ENCODE measurements at regions not wholly inside any gene's neighbourhood (a gene's known extent, or its start where the extent isn't known, plus 50 kb on each side); places are given as distances from the start of the nearest gene placed in this dataset.

DNA sequence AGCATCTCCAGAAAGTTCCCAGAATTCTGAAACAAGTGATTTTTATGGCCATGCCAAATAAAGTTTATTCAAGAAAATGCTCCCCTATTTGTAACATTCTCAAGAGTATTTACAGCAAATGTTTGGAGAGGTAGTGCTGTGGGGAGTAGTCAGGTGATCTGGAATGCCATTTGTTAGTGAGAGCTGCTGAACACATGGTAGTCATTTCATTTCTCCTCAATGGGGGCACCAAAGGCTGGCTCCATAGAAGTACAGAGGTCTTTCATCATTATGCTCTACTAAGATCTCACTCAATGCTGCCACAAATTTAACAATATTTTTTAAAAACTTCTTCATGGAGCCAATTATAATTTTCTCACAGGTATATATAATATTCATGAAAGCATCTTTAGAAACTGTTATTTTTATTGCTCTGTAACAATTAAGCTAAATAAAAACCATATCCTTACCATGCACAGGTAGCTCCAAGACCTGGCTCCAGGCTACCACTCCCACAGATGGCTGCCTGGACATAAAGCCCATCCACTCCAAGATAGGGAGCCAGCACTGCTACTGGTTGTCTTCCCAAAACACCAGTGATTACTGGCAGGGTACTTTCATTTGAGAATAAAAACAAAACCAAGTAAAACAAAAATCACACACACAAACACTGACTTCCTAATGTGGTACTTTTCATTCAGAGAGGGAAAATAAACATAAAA is 200.8 kb downstream of the PLK2 start:
- Histone ChIP-seq H3K9me3 (ENCODE audit: low read depth, low read length, poor library complexity, severe bottlenecking) (no peaks in the 10 kb centered on the region), H3K27me3 (replicated peaks; ENCODE audit: insufficient read depth, low read depth, low read length, poor library complexity) (no peaks in the 10 kb centered on the region), H3K36me3 (ENCODE audit: insufficient read depth, low read length, poor library complexity, severe bottlenecking) (no peaks in the 10 kb centered on the region), H3K27ac (ENCODE audit: low read depth, low read length, poor library complexity, severe bottlenecking) (no peak overlapping the region), H3K4me1 (ENCODE audit: insufficient read depth, low read length, poor library complexity, severe bottlenecking) (no peaks in the 10 kb centered on the region), H3K4me3 (ENCODE audit: low read depth, low read length, poor library complexity, severe bottlenecking) (no peak overlapping the region)
- ChIA-PET CTCF (no interaction called here), POLR2A (ENCODE audit: low non-redundant PET) (interaction anchor here (0.7 kb wide), 1 partner anchor 202 kb away, joined by 5 read pairs; no protein-coding TSS in a partner anchor)
- TF ChIP-seq, protein P1, sequence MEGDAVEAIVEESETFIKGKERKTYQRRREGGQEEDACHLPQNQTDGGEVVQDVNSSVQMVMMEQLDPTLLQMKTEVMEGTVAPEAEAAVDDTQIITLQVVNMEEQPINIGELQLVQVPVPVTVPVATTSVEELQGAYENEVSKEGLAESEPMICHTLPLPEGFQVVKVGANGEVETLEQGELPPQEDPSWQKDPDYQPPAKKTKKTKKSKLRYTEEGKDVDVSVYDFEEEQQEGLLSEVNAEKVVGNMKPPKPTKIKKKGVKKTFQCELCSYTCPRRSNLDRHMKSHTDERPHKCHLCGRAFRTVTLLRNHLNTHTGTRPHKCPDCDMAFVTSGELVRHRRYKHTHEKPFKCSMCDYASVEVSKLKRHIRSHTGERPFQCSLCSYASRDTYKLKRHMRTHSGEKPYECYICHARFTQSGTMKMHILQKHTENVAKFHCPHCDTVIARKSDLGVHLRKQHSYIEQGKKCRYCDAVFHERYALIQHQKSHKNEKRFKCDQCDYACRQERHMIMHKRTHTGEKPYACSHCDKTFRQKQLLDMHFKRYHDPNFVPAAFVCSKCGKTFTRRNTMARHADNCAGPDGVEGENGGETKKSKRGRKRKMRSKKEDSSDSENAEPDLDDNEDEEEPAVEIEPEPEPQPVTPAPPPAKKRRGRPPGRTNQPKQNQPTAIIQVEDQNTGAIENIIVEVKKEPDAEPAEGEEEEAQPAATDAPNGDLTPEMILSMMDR (conservative IDR thresholded peaks at IDR 0.05; ENCODE audit: low read depth, low read length) = no peak
- TF ChIP-seq EZH2 (IDR thresholded peaks at IDR 0.05; ENCODE audit: borderline replicate concordance, low read depth, low read length, poor library complexity, severe bottlenecking) = no peak
- intact Hi-C loops (cut with micrococcal nuclease; ENCODE audit: unreplicated experiment) = no loop called here
- BruUV-seq (replicated peaks) = no TSS peak
- no peak for DNase-seq (ENCODE audit: low spot score)

DNA sequence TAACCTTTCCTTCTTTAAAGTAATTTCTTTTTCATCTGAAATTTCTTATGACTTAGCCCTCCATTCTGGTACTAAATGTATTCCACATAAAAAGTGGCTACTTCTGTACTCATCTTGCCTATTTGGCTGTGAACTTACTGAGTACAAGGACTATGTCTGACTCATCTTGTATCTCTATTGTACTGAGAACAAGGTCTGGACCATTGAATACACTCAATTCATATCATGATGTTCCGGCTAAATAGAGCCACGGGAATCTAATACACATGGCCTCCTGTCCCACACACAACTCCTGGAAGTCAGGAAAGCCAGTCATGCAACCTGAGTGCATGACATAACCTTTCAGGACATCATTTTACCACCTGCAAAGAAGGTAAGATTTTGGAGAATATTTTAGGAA is 203.9 kb downstream of the PLK2 start:
- no peaks in the 10 kb centered on the region for H3K27me3 ChIP-seq (replicated peaks; ENCODE audit: insufficient read depth, low read depth, low read length, poor library complexity)
- POLR2A ChIA-PET (ENCODE audit: low non-redundant PET) = no interaction called here
- H3K4me1 ChIP-seq (ENCODE audit: insufficient read depth, low read length, poor library complexity, severe bottlenecking) = no peaks in the 10 kb centered on the region
- CTCF ChIA-PET = no interaction called here
- intact Hi-C loops (cut with micrococcal nuclease; ENCODE audit: unreplicated experiment) = no loop called here
- no peaks in the 10 kb centered on the region for H3K36me3 ChIP-seq (ENCODE audit: insufficient read depth, low read length, poor library complexity, severe bottlenecking)
- no peaks in the 10 kb centered on the region for H3K9me3 ChIP-seq (ENCODE audit: low read depth, low read length, poor library complexity, severe bottlenecking)
- no peak for DNase-seq (ENCODE audit: low spot score)
- BruUV-seq (replicated peaks) = no TSS peak
- H3K4me3 ChIP-seq (ENCODE audit: low read depth, low read length, poor library complexity, severe bottlenecking) = no peak overlapping the region
- no peak for TF ChIP-seq EZH2 (IDR thresholded peaks at IDR 0.05; ENCODE audit: borderline replicate concordance, low read depth, low read length, poor library complexity, severe bottlenecking)
- TF ChIP-seq, protein P1 (conservative IDR thresholded peaks at IDR 0.05; ENCODE audit: low read depth, low read length) = no peak
- no peak overlapping the region for H3K27ac ChIP-seq (ENCODE audit: low read depth, low read length, poor library complexity, severe bottlenecking)

DNA sequence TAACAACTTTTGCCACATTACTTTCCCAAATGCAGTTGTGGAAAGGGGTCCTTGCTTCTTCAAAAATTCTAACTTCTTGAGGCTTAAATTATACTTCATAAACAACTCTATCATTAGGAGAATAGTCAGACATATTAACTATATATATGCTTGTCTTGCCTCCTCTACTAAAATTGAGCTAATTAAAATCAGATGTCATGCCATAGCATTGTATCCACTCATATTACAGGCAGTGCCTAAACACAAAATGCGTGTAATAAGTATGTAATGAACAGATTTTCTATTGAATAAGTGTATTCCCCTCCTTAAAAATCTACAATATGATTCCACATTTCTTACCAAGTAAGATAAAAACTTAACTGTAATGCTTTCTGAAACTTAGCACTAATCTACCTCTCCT is 204.5 kb downstream of the PLK2 start:
- ChIA-PET CTCF (no interaction called here), POLR2A (ENCODE audit: low non-redundant PET) (no interaction called here)
- Histone ChIP-seq H3K4me1 (ENCODE audit: insufficient read depth, low read length, poor library complexity, severe bottlenecking) (no peaks in the 10 kb centered on the region), H3K9me3 (ENCODE audit: low read depth, low read length, poor library complexity, severe bottlenecking) (no peaks in the 10 kb centered on the region), H3K27me3 (replicated peaks; ENCODE audit: insufficient read depth, low read depth, low read length, poor library complexity) (no peaks in the 10 kb centered on the region), H3K27ac (ENCODE audit: low read depth, low read length, poor library complexity, severe bottlenecking) (no peak overlapping the region), H3K36me3 (ENCODE audit: insufficient read depth, low read length, poor library complexity, severe bottlenecking) (no peaks in the 10 kb centered on the region), H3K4me3 (ENCODE audit: low read depth, low read length, poor library complexity, severe bottlenecking) (no peak overlapping the region)
- DNase-seq (ENCODE audit: low spot score) = no peak
- BruUV-seq (replicated peaks) = no TSS peak
- intact Hi-C loops (cut with micrococcal nuclease; ENCODE audit: unreplicated experiment) = no loop called here
- TF ChIP-seq EZH2 (IDR thresholded peaks at IDR 0.05; ENCODE audit: borderline replicate concordance, low read depth, low read length, poor library complexity, severe bottlenecking) = no peak
- TF ChIP-seq, protein P1 (conservative IDR thresholded peaks at IDR 0.05; ENCODE audit: low read depth, low read length) = no peak
